H9 (cell line): ENCODE measurements at regions not wholly inside any gene's neighbourhood (a gene's known extent, or its start where the extent isn't known, plus 50 kb on each side); places are given as distances from the start of the nearest gene placed in this dataset.

Source experiments
- DNase-seq: peaks from one replicate; pipeline ENCODE4 v3.0.0-alpha.2; 2017
- H2AFZ ChIP-seq: one replicate; pipeline ENCODE4 v1.6.1; 2013; ENCODE audit warnings: mild to moderate bottlenecking, low read length, control low read depth, moderate library complexity
- H2AK5ac ChIP-seq: 2 replicates; pipeline ENCODE4 v1.6.1; 2013; ENCODE audit warnings: low read length, control low read depth, mixed read lengths; ENCODE audit not compliant: insufficient read length
- H2BK120ac ChIP-seq: one replicate; pipeline ENCODE4 v1.6.1; 2013; ENCODE audit warnings: low read depth, mild to moderate bottlenecking, low read length, control low read depth, inconsistent platforms; ENCODE audit not compliant: poor library complexity, severe bottlenecking
- H2BK12ac ChIP-seq: 2 replicates; pipeline ENCODE4 v1.6.1; 2013; ENCODE audit warnings: low read length, control low read depth, mixed read lengths, low read depth; ENCODE audit not compliant: insufficient read length
- H2BK15ac ChIP-seq: 2 replicates; pipeline ENCODE4 v1.6.1; 2013; ENCODE audit warnings: low read depth, low read length, control low read depth
- H2BK20ac ChIP-seq: one replicate; pipeline ENCODE4 v1.6.1; 2013; ENCODE audit warnings: low read depth, mild to moderate bottlenecking, low read length, control low read depth, inconsistent platforms; ENCODE audit not compliant: poor library complexity, severe bottlenecking
- H2BK5ac ChIP-seq: 2 replicates; pipeline ENCODE4 v1.6.1; 2013; ENCODE audit warnings: low read length, control low read depth, mixed read lengths; ENCODE audit not compliant: insufficient read length
- H3K14ac ChIP-seq: 2 replicates; pipeline ENCODE4 v1.6.1; 2013; ENCODE audit warnings: low read length, control low read depth; ENCODE audit not compliant: insufficient read depth
- H3K18ac ChIP-seq: 2 replicates; pipeline ENCODE4 v1.6.1; 2013; ENCODE audit warnings: low read depth, mild to moderate bottlenecking, mixed read lengths, low read length, control low read depth; ENCODE audit not compliant: insufficient read length
- H3K23ac ChIP-seq: 2 replicates; pipeline ENCODE4 v1.6.1; 2013; ENCODE audit warnings: low read length, control low read depth, mixed read lengths, low read depth; ENCODE audit not compliant: insufficient read length
- H3K23me2 ChIP-seq: 2 replicates; pipeline ENCODE4 v1.6.1; 2013; ENCODE audit warnings: low read depth, mild to moderate bottlenecking, mixed read lengths, low read length, control low read depth; ENCODE audit not compliant: insufficient read length, poor library complexity, severe bottlenecking
- H3K27ac ChIP-seq: 2 replicates; pipeline ENCODE4 v1.5.1; 2013; ENCODE audit warnings: low read length, control low read depth, mixed read lengths, low read depth; ENCODE audit not compliant: insufficient read length
- H3K27me3 ChIP-seq: 2 replicates; pipeline ENCODE4 v1.6.1; 2013; ENCODE audit warnings: low read length, control low read depth, inconsistent platforms; ENCODE audit not compliant: insufficient read depth
- H3K4ac ChIP-seq: 2 replicates; pipeline ENCODE4 v1.6.1; 2013; ENCODE audit warnings: low read depth, mild to moderate bottlenecking, control low read depth, inconsistent platforms, low read length, moderate library complexity
- H3K4me1 ChIP-seq: 2 replicates; pipeline ENCODE4 v1.6.1; 2013; ENCODE audit warnings: low read length, control low read depth, inconsistent platforms; ENCODE audit not compliant: insufficient read depth
- H3K4me2 ChIP-seq: 2 replicates; pipeline ENCODE4 v1.6.1; 2013; ENCODE audit warnings: low read length, control low read depth, mixed read lengths; ENCODE audit not compliant: insufficient read length, insufficient read depth
- H3K56ac ChIP-seq: 2 replicates; pipeline ENCODE4 v1.6.1; 2013; ENCODE audit warnings: low read depth, mild to moderate bottlenecking, mixed read lengths, low read length, control low read depth; ENCODE audit not compliant: insufficient read length
- H3K79me1 ChIP-seq: 2 replicates; pipeline ENCODE4 v1.6.1; 2013; ENCODE audit warnings: low read depth, mild to moderate bottlenecking, moderate library complexity, low read length, control low read depth, inconsistent platforms; ENCODE audit not compliant: insufficient read depth, poor library complexity, severe bottlenecking
- H3K79me2 ChIP-seq: 2 replicates; pipeline ENCODE4 v1.6.1; 2013; ENCODE audit warnings: low read length, control low read depth, inconsistent platforms; ENCODE audit not compliant: insufficient read depth
- H3K9ac ChIP-seq: 2 replicates; pipeline ENCODE4 v1.6.1; 2013; ENCODE audit warnings: low read length, control low read depth, mixed read lengths; ENCODE audit not compliant: insufficient read length; ENCODE audit errors: extremely low read depth
- H3K9me3 ChIP-seq: one replicate; pipeline ENCODE4 v1.6.1; 2013; ENCODE audit warnings: low read depth, low read length, inconsistent platforms; ENCODE audit not compliant: control insufficient read depth
- H3T11ph ChIP-seq: one replicate; pipeline ENCODE4 v1.6.1; 2013; ENCODE audit warnings: mild to moderate bottlenecking, low read length, control low read depth, inconsistent platforms
- H4K20me1 ChIP-seq: one replicate; pipeline ENCODE4 v1.6.1; 2013; ENCODE audit not compliant: control insufficient read depth, insufficient read length, insufficient read depth
- H4K5ac ChIP-seq: 2 replicates; pipeline ENCODE4 v1.6.1; 2013; ENCODE audit warnings: low read depth, mild to moderate bottlenecking, mixed read lengths, low read length, control low read depth; ENCODE audit not compliant: insufficient read length
- H4K8ac ChIP-seq: replicated peaks from 2 replicates; pipeline ENCODE4 v1.6.1; 2013; ENCODE audit warnings: low read length, control low read depth, mixed read lengths, low read depth; ENCODE audit not compliant: insufficient read length
- H4K91ac ChIP-seq: 2 replicates; pipeline ENCODE4 v1.6.1; 2013; ENCODE audit warnings: low read depth, mild to moderate bottlenecking, moderate library complexity, mixed read lengths, low read length, control low read depth; ENCODE audit not compliant: insufficient read length
- H3K27ac Mint-ChIP-seq, 3 experiments: 2 replicates in 2 of 3; 3 replicates in 1 of 3; pipeline ENCODE4 v1.8.0; 2020 to 2021; ENCODE audit warnings: mixed read lengths in 3 of 3, mild to moderate bottlenecking in 1 of 3, moderate library complexity in 1 of 3
- H3K27me3 Mint-ChIP-seq: 2 replicates; pipeline ENCODE4 v1.8.0; 2021; ENCODE audit warnings: low read depth, mild to moderate bottlenecking, moderate library complexity, mixed read lengths
- H3K36me3 Mint-ChIP-seq, 3 experiments: 2 replicates in 2 of 3; 3 replicates in 1 of 3; pipeline ENCODE4 v1.8.0; 2020 to 2021; ENCODE audit warnings: low read depth in 3 of 3, mixed read lengths in 3 of 3; ENCODE audit not compliant: insufficient read depth in 1 of 3
- H3K4me1 Mint-ChIP-seq, 2 experiments: 2 replicates each; pipeline ENCODE4 v1.8.0; 2020; ENCODE audit warnings: mixed read lengths in 2 of 2
- H3K4me3 Mint-ChIP-seq, 2 experiments: 2 replicates in 1 of 2; 3 replicates in 1 of 2; pipeline ENCODE4 v1.8.0; 2020 to 2021; ENCODE audit warnings: mild to moderate bottlenecking in 2 of 2, mixed read lengths in 2 of 2, moderate library complexity in 1 of 2
- H3K9me3 Mint-ChIP-seq, 2 experiments: 2 replicates in 1 of 2; 3 replicates in 1 of 2; pipeline ENCODE4 v1.8.0; 2020; ENCODE audit warnings: mild to moderate bottlenecking in 2 of 2, mixed read lengths in 2 of 2, moderate library complexity in 1 of 2
- CTCF ChIP-seq: fragments of 200-600 bp; sonication (generic); conservative IDR thresholded peaks from 3 replicates; pipeline ENCODE4 v1.8.0; 2021; ENCODE audit warnings: antibody characterized with exemption, mild to moderate bottlenecking
- WGBS: extraction: QIAGEN DNeasy Blood & Tissue Kit; methylation state at CpG from one replicate; pipeline ENCODE4 v1.1.7; 2013; ENCODE audit warnings: missing lambda C conversion rate, low lambda C conversion rate, mixed read lengths; ENCODE audit not compliant: insufficient read length; ENCODE audit errors: extremely low coverage; 5-methylcytosine and 5-hydroxymethylcytosine counted together

GRCh38 chr1:94602316-94602715, 60.8 kb upstream of the F3 start:
- no peak overlapping the region for H3K27ac Mint-ChIP-seq
- no peak overlapping the region for H3K4me2 ChIP-seq

More at GRCh38 chr1:94602316-94602715, 60.8 kb upstream of the F3 start:
- H4K20me1 ChIP-seq = no peaks in the 10 kb centered on the region
- TF ChIP-seq CTCF = no peak
- H3K79me1 ChIP-seq = no peaks in the 10 kb centered on the region
- no peak overlapping the region for H4K91ac ChIP-seq
- no peak overlapping the region for H3K9ac ChIP-seq
- no peaks in the 10 kb centered on the region for H3K23me2 ChIP-seq
- no peaks in the 10 kb centered on the region for H3K79me2 ChIP-seq
- no peak overlapping the region for H3K56ac ChIP-seq
- no CpG with 5 or more reads among the region's 9 CpGs for WGBS
- Mint-ChIP-seq H3K36me3 (no peaks in the 10 kb centered on the region; a peak in 1 of 7 replicates), H3K4me1 (peaks cover 13 to 18% of the 10 kb centered on the region in 2 experiments; a peak in 3 of 4 replicates), H3K9me3 (no peaks in the 10 kb centered on the region), H3K4me3 (no peak overlapping the region), H3K27me3 (no peaks in the 10 kb centered on the region)
- no peak overlapping the region for H3T11ph ChIP-seq
- no peak overlapping the region for H2AK5ac ChIP-seq
- no peak overlapping the region for H2BK20ac ChIP-seq
- no peak overlapping the region for H3K14ac ChIP-seq
- no peak overlapping the region for H4K8ac ChIP-seq
- no peak overlapping the region for H3K27ac ChIP-seq
- H2BK5ac ChIP-seq = no peak overlapping the region
- no peak overlapping the region for H3K4ac ChIP-seq
- no peak overlapping the region for H3K18ac ChIP-seq
- no peak overlapping the region for H4K5ac ChIP-seq
- H2BK12ac ChIP-seq = no peak overlapping the region
- H3K4me1 ChIP-seq = no peaks in the 10 kb centered on the region
- no peaks in the 10 kb centered on the region for H3K9me3 ChIP-seq
- DNase-seq = no peak
- no peak overlapping the region for H2BK120ac ChIP-seq
- H3K23ac ChIP-seq = no peak overlapping the region
- no peak overlapping the region for H2BK15ac ChIP-seq
- no peaks in the 10 kb centered on the region for H3K27me3 ChIP-seq
- H2AFZ ChIP-seq = no peak overlapping the region
